ENCODE measurements at regions not wholly inside any gene's neighbourhood (a gene's known extent, or its start where the extent isn't known, plus 50 kb on each side); places are given as distances from the start of the nearest gene placed in this dataset.

DNA sequence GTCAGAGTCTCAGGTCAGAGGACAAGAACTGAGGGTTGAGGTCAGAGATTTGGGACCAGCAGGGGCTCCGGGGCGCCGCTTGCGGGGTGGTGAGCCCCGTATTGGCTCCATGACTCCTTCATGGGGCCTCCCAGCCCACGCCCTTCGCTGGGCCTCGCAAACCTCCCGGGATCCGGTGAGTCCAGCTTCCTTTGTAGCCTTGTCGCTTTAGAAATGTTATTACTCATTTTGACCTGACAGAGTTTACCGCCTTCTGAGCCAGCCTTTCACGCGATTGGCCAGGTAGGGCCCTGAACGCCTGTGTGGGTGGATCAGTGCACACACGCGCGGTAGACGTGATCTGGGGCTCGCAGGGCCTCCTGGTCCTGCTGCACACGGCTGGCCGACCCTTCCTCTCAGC is 181.1 kb downstream of the ERMARD start:
- Histone ChIP-seq H3K27ac (ENCODE audit: low read depth in 1 of 2, low read length in 2 of 2) (no peak overlapping the region), H3K9me3 (replicated peaks in 1 of 2; ENCODE audit: control insufficient read depth in 1 of 2, insufficient read depth in 1 of 2, low read length in 2 of 2) (no peaks in the 10 kb centered on the region), H3K9ac (ENCODE audit: insufficient read depth, low read length, poor library complexity, severe bottlenecking) (no peak overlapping the region), H4K20me1 (ENCODE audit: insufficient read depth, low read length) (no peaks in the 10 kb centered on the region), H3K79me2 (ENCODE audit: insufficient read depth, low read length) (no peaks in the 10 kb centered on the region), H3K36me3 (replicated peaks in 1 of 2; ENCODE audit: control insufficient read depth in 1 of 2, insufficient read depth in 2 of 2, low read length in 2 of 2) (no peaks in the 10 kb centered on the region), H3K4me3 (replicated peaks in 1 of 3; ENCODE audit: low read depth in 2 of 3, low read length in 3 of 3) (no peak overlapping the region), H3K27me3 (ENCODE audit: control insufficient read depth in 2 of 2, insufficient read depth in 2 of 2, low read length in 2 of 2) (no peaks in the 10 kb centered on the region), H3K4me2 (replicated peaks; ENCODE audit: extremely low read depth, low read length, poor library complexity, severe bottlenecking) (no peak overlapping the region), H2AFZ (ENCODE audit: insufficient read depth, low read depth, low read length, poor library complexity, severe bottlenecking) (no peak overlapping the region), H3K4me1 (ENCODE audit: control insufficient read depth in 1 of 2, insufficient read depth in 2 of 2, low read length in 2 of 2) (no peaks in the 10 kb centered on the region)
- TF ChIP-seq, protein P1, sequence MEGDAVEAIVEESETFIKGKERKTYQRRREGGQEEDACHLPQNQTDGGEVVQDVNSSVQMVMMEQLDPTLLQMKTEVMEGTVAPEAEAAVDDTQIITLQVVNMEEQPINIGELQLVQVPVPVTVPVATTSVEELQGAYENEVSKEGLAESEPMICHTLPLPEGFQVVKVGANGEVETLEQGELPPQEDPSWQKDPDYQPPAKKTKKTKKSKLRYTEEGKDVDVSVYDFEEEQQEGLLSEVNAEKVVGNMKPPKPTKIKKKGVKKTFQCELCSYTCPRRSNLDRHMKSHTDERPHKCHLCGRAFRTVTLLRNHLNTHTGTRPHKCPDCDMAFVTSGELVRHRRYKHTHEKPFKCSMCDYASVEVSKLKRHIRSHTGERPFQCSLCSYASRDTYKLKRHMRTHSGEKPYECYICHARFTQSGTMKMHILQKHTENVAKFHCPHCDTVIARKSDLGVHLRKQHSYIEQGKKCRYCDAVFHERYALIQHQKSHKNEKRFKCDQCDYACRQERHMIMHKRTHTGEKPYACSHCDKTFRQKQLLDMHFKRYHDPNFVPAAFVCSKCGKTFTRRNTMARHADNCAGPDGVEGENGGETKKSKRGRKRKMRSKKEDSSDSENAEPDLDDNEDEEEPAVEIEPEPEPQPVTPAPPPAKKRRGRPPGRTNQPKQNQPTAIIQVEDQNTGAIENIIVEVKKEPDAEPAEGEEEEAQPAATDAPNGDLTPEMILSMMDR (IDR thresholded peaks at IDR 0.05), result no peak
- 93% methylated on average over 20 of the region's 22 CpGs for WGBS (ENCODE audit: insufficient coverage)
- no peak for DNase-seq
- Mint-ChIP-seq H3K27ac (no peak overlapping the region), H3K4me3 (no peak overlapping the region), H3K4me1 (no peaks in the 10 kb centered on the region), H3K27me3 (ENCODE audit: low read depth in 3 of 3) (peaks cover 3 to 7% (median 6%) of the 10 kb centered on the region in 3 donors), H3K36me3 (no peaks in the 10 kb centered on the region), H3K9me3 (peaks cover 0 to 6% (median 0%) of the 10 kb centered on the region in 7 donors)
- intact Hi-C loops (cut with micrococcal nuclease), result no loop called here

DNA sequence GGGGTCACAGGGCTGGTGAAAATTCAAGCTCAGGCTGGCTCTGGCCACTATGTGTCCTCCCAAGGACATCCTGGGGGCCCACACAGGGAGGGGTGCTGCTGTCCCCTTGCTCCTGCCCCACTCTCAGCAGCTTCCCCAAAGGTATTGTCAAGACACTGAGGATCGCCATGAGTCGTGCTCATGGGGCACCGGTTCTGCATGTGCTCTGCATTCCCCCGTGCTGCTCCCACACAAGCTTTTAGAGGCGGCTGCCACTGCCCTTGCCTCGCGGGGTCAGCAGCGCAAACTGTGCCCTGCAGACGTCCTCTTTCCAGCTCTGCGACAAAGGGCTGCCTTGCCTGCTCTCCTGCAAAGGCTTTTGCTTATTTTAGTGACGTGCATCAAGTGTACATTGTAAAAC is 179.8 kb downstream of the ERMARD start:
- intact Hi-C loops (cut with micrococcal nuclease), result no loop called here

More for the DNA sequence above, 179.8 kb downstream of the ERMARD start:
- Histone ChIP-seq H2AFZ (ENCODE audit: insufficient read depth, low read depth, low read length, poor library complexity, severe bottlenecking) (no peak overlapping the region), H3K9ac (ENCODE audit: insufficient read depth, low read length, poor library complexity, severe bottlenecking) (no peak overlapping the region), H3K4me2 (replicated peaks; ENCODE audit: extremely low read depth, low read length, poor library complexity, severe bottlenecking) (no peak overlapping the region), H3K27ac (ENCODE audit: low read depth in 1 of 2, low read length in 2 of 2) (no peak overlapping the region), H3K9me3 (replicated peaks in 1 of 2; ENCODE audit: control insufficient read depth in 1 of 2, insufficient read depth in 1 of 2, low read length in 2 of 2) (no peaks in the 10 kb centered on the region), H4K20me1 (ENCODE audit: insufficient read depth, low read length) (no peaks in the 10 kb centered on the region), H3K4me1 (ENCODE audit: control insufficient read depth in 1 of 2, insufficient read depth in 2 of 2, low read length in 2 of 2) (no peaks in the 10 kb centered on the region), H3K4me3 (replicated peaks in 1 of 3; ENCODE audit: low read depth in 2 of 3, low read length in 3 of 3) (no peak overlapping the region), H3K79me2 (ENCODE audit: insufficient read depth, low read length) (no peaks in the 10 kb centered on the region), H3K36me3 (replicated peaks in 1 of 2; ENCODE audit: control insufficient read depth in 1 of 2, insufficient read depth in 2 of 2, low read length in 2 of 2) (no peaks in the 10 kb centered on the region), H3K27me3 (ENCODE audit: control insufficient read depth in 2 of 2, insufficient read depth in 2 of 2, low read length in 2 of 2) (no peaks in the 10 kb centered on the region)
- TF ChIP-seq, protein P1 (IDR thresholded peaks at IDR 0.05), result no peak
- 76% methylated on average over 7 of the region's 11 CpGs for WGBS (ENCODE audit: insufficient coverage)
- no peak overlapping the region for H3K27ac Mint-ChIP-seq
- no peak overlapping the region for H3K4me3 Mint-ChIP-seq
- no peaks in the 10 kb centered on the region for H3K4me1 Mint-ChIP-seq
- H3K27me3 Mint-ChIP-seq (ENCODE audit: low read depth in 3 of 3), result peaks cover 2 to 6% (median 5%) of the 10 kb centered on the region in 3 donors
- no peaks in the 10 kb centered on the region for H3K36me3 Mint-ChIP-seq
- no peak for DNase-seq
- peaks cover 0 to 6% (median 0%) of the 10 kb centered on the region in 7 donors for H3K9me3 Mint-ChIP-seq

Data from CD14-positive monocyte (primary cell).